GM19035 (cell line): ENCODE measurements at regions not wholly inside any gene's neighbourhood (a gene's known extent, or its start where the extent isn't known, plus 50 kb on each side); places are given as distances from the start of the nearest gene placed in this dataset.
"Not testable (repeated sequence)": the region's sequence is repeated elsewhere in the genome, so short reads cannot be mapped to it uniquely, and the experiment has no call there.

Source experiments
- ATAC-seq: cut with Tn5 transposase; IDR thresholded peaks from one replicate; pipeline ENCODE4 v1.9.1; 2021; ENCODE audit not compliant: unreplicated experiment

- ATAC-seq: no peak
These were observed 528.6 kb upstream of the PTPRD start for GRCh38 chr9:11141357-11141756.

- ATAC-seq: no peak
These were observed 530.4 kb upstream of the PTPRD start for GRCh38 chr9:11142965-11143738.

GRCh38 chr9:11144746-11145145 is 531.9 kb upstream of the PTPRD start:
- ATAC-seq: no peak

- ATAC-seq: no peak
These were observed 535.4 kb upstream of the PTPRD start for GRCh38 chr9:11148189-11148588.

GRCh38 chr9:11149065-11149464 is 536.3 kb upstream of the PTPRD start:
- no peak for ATAC-seq

- no peak for ATAC-seq
These were observed 545.3 kb upstream of the PTPRD start for GRCh38 chr9:11158063-11158462.

GRCh38 chr9:11158676-11159075 is 545.9 kb upstream of the PTPRD start:
- ATAC-seq: no peak

- no peak for ATAC-seq
These were observed 546.6 kb upstream of the PTPRD start for GRCh38 chr9:11159318-11159862.

- ATAC-seq: no peak
These were observed 551.0 kb upstream of the PTPRD start for GRCh38 chr9:11163843-11164242.

GRCh38 chr9:11182001-11182400 is 569.2 kb upstream of the PTPRD start:
- ATAC-seq: no peak

- ATAC-seq: no peak
These were observed 577.9 kb upstream of the PTPRD start for GRCh38 chr9:11190719-11191118.

GRCh38 chr9:11192993-11193392 is 580.2 kb upstream of the PTPRD start:
- no peak for ATAC-seq

GRCh38 chr9:11194246-11194645 is 581.4 kb upstream of the PTPRD start:
- ATAC-seq: no peak

- ATAC-seq: not testable (repeated sequence)
These were observed 584.1 kb upstream of the PTPRD start for GRCh38 chr9:11196840-11197365.

- no peak for ATAC-seq
These were observed 586.5 kb upstream of the PTPRD start for GRCh38 chr9:11199335-11199734.

- ATAC-seq: no peak
These were observed 591.7 kb upstream of the PTPRD start for GRCh38 chr9:11204521-11204920.

- ATAC-seq: no peak
These were observed 594.1 kb upstream of the PTPRD start for GRCh38 chr9:11206925-11207324.

GRCh38 chr9:11233696-11234095 is 620.9 kb upstream of the PTPRD start:
- no peak for ATAC-seq

GRCh38 chr9:11235061-11235460 is 622.3 kb upstream of the PTPRD start:
- ATAC-seq: no peak

- no peak for ATAC-seq
These were observed 629.0 kb upstream of the PTPRD start for GRCh38 chr9:11241779-11242178.

GRCh38 chr9:11257992-11258391 is 645.2 kb upstream of the PTPRD start:
- ATAC-seq: no peak

- no peak for ATAC-seq
These were observed 656.2 kb upstream of the PTPRD start for GRCh38 chr9:11269036-11269435.
